Skeletal muscle satellite cell (primary cell): ENCODE measurements at regions not wholly inside any gene's neighbourhood (a gene's known extent, or its start where the extent isn't known, plus 50 kb on each side); places are given as distances from the start of the nearest gene placed in this dataset.
A peak's percentile ranks its signal among the peaks of the same experiment; 100 is the strongest.

Source experiments
- H3K27me3 ChIP-seq: 2 replicates; pipeline ENCODE4 v1.7.0; 2013; ENCODE audit warnings: low read length; ENCODE audit not compliant: control insufficient read depth, insufficient read depth
- H3K36me3 ChIP-seq: 2 replicates; pipeline ENCODE4 v1.7.0; 2013; ENCODE audit warnings: mild to moderate bottlenecking, control low read depth, low read length; ENCODE audit not compliant: insufficient read depth
- H3K4me1 ChIP-seq: 2 replicates; pipeline ENCODE4 v1.7.0; 2013; ENCODE audit warnings: low read length; ENCODE audit not compliant: control insufficient read depth, insufficient read depth
- H3K4me2 ChIP-seq: 2 replicates; pipeline ENCODE4 v1.7.0; 2013; ENCODE audit warnings: mild to moderate bottlenecking, low read length
- H3K4me3 ChIP-seq: 2 replicates; pipeline ENCODE4 v1.7.0; 2013; ENCODE audit warnings: low read length
- H3K9ac ChIP-seq: 2 replicates; pipeline ENCODE4 v1.7.0; 2013; ENCODE audit warnings: mild to moderate bottlenecking, low read depth, low read length, moderate library complexity
- H3K9me3 ChIP-seq: replicated peaks from 2 replicates; pipeline ENCODE4 v1.7.0; 2013; ENCODE audit warnings: mild to moderate bottlenecking, control low read depth, low read length

DNA sequence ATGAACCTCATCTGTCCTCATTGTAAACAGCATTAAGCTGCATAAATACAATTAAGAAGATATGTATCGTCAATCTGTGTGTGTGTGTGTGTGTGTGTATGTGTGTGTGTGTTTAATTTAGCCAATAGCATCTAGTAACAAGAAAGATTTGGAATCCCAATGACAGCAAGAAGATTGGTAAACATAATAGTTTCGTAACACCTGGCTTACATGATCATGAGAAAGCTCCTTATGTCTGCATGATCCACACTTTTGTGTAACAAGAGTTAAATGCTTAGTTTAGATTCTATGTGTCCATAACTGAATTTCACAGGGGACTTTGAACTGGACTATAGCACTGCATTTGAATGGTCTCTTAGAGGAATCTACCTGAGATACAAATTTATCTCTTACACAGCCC lies 191.0 kb upstream of the BET1 start:
- H3K9ac ChIP-seq = no peak overlapping the region
- H3K36me3 ChIP-seq = no peaks in the 10 kb centered on the region
- no peaks in the 10 kb centered on the region for H3K27me3 ChIP-seq
- no peak overlapping the region for H3K4me2 ChIP-seq
- no peak overlapping the region for H3K4me3 ChIP-seq
- no peaks in the 10 kb centered on the region for H3K9me3 ChIP-seq
- H3K4me1 ChIP-seq = peaks cover 15% of the 10 kb centered on the region

DNA sequence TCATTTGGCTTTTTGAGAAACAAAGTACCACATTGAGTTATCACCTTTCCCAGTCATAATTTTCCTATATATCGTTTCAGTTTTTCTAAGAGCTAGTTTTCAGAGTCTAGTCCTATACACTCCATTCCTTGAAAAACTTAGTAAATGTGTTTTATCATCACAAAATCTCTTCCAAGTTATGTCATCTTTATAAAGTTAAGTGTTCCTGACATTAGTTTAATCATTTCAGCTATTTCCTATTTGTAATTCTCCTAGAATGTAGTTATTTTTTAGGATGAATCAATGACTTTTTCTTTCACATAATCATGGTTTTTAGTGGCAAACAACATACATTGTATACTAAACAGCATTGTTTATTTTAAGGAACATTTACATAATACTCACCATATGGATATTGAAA lies 191.7 kb upstream of the BET1 start:
- H3K36me3 ChIP-seq = no peaks in the 10 kb centered on the region
- no peaks in the 10 kb centered on the region for H3K9me3 ChIP-seq
- no peak overlapping the region for H3K4me2 ChIP-seq
- H3K27me3 ChIP-seq = no peaks in the 10 kb centered on the region
- H3K9ac ChIP-seq = no peak overlapping the region
- peaks cover 9% of the 10 kb centered on the region for H3K4me1 ChIP-seq
- no peak overlapping the region for H3K4me3 ChIP-seq

DNA sequence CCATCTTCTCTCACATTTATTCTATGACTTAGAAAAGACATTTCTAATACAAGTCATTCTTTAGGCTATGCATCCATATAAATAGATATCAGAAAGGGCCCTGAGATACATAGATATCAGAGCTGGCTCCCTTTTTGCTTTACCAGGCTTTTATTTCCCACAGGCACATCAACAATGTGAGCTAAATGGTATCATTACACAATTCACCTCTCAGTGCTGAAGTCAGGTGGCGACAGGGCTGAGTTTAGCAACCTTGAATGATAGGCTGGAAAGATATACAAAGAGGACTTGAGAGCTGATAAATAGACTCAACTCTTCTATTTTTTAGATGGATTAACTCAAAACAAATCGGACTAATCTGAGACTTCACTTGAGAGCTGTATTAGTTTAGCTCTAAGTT lies 189.2 kb upstream of the COL1A2 start:
- Histone ChIP-seq H3K27me3 (no peaks in the 10 kb centered on the region), H3K4me1 (no peaks in the 10 kb centered on the region), H3K4me3 (no peak overlapping the region), H3K9ac (no peak overlapping the region), H3K4me2 (no peak overlapping the region), H3K36me3 (no peaks in the 10 kb centered on the region), H3K9me3 (no peaks in the 10 kb centered on the region)

GRCh38 chr7:94206295-94206694 lies 188.4 kb upstream of the COL1A2 start:
- Histone ChIP-seq H3K9ac (no peak overlapping the region), H3K9me3 (no peaks in the 10 kb centered on the region), H3K27me3 (no peaks in the 10 kb centered on the region), H3K36me3 (no peaks in the 10 kb centered on the region), H3K4me3 (no peak overlapping the region), H3K4me1 (no peaks in the 10 kb centered on the region), H3K4me2 (no peak overlapping the region)

DNA sequence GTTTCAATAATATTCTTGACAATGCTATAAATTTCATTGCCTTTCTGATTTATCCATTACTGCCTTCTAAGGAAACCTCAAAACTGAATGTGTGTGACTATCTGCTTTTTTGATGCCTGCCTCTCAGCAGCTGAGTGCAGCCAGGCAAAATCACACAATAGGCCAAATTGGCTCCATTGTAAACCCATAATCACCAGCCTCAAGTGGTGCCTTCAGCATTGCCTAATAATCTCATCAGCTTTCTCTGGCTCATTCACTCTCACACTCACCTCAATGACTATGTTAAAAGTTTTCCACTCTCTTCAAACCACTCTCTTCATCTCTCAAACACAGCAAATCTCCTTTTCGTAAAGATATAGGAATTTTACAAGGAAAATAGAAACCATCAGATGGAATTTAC lies 182.5 kb upstream of the COL1A2 start:
- H3K9me3 ChIP-seq = no peaks in the 10 kb centered on the region
- H3K36me3 ChIP-seq = no peaks in the 10 kb centered on the region
- H3K9ac ChIP-seq = no peak overlapping the region
- no peak overlapping the region for H3K4me2 ChIP-seq
- H3K4me3 ChIP-seq = no peak overlapping the region
- H3K4me1 ChIP-seq = no peaks in the 10 kb centered on the region
- no peaks in the 10 kb centered on the region for H3K27me3 ChIP-seq

- no peaks in the 10 kb centered on the region for H3K4me1 ChIP-seq
- H3K4me3 ChIP-seq = no peak overlapping the region
- H3K9me3 ChIP-seq = no peaks in the 10 kb centered on the region
- H3K9ac ChIP-seq = no peak overlapping the region
- no peaks in the 10 kb centered on the region for H3K36me3 ChIP-seq
- no peaks in the 10 kb centered on the region for H3K27me3 ChIP-seq
- H3K4me2 ChIP-seq = no peak overlapping the region
Measured at GRCh38 chr7:94216944-94217461, 177.7 kb upstream of the COL1A2 start.

DNA sequence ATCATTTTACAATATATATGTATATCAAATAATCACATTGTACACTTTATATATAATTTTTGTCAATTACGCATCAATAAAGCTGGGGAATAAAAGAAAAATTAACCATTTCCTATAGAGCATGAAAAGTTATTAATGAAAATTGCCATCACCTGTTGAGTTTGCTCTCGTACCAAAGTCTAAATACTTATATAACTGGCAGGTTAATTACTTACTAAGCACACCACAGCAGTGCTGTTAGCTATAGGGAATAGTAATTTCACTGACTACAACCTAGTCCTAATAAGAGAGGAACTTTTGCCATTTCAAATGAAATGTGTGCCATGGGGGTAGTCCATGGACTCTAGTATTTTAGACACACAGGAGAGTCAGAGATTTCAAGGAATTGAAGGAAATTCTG lies 176.9 kb upstream of the COL1A2 start:
- H3K4me1 ChIP-seq = no peaks in the 10 kb centered on the region
- H3K36me3 ChIP-seq = no peaks in the 10 kb centered on the region
- no peaks in the 10 kb centered on the region for H3K9me3 ChIP-seq
- no peak overlapping the region for H3K4me3 ChIP-seq
- H3K4me2 ChIP-seq = no peak overlapping the region
- no peak overlapping the region for H3K9ac ChIP-seq
- no peaks in the 10 kb centered on the region for H3K27me3 ChIP-seq

- Histone ChIP-seq H3K9me3 (no peaks in the 10 kb centered on the region), H3K4me2 (no peak overlapping the region), H3K27me3 (no peaks in the 10 kb centered on the region), H3K4me1 (peaks cover 8% of the 10 kb centered on the region), H3K36me3 (no peaks in the 10 kb centered on the region), H3K9ac (no peak overlapping the region), H3K4me3 (no peak overlapping the region)
Measured at GRCh38 chr7:94222516-94222915, 172.2 kb upstream of the COL1A2 start.

- no peaks in the 10 kb centered on the region for H3K36me3 ChIP-seq
- peaks cover 8% of the 10 kb centered on the region for H3K4me1 ChIP-seq
- peak overlapping the region; percentile 60 for H3K4me2 ChIP-seq
- no peaks in the 10 kb centered on the region for H3K9me3 ChIP-seq
- no peaks in the 10 kb centered on the region for H3K27me3 ChIP-seq
- H3K4me3 ChIP-seq = peak overlapping the region; percentile 14
- peak overlapping the region; percentile 27 for H3K9ac ChIP-seq
Measured at GRCh38 chr7:94223375-94224084, 171.2 kb upstream of the COL1A2 start.

DNA sequence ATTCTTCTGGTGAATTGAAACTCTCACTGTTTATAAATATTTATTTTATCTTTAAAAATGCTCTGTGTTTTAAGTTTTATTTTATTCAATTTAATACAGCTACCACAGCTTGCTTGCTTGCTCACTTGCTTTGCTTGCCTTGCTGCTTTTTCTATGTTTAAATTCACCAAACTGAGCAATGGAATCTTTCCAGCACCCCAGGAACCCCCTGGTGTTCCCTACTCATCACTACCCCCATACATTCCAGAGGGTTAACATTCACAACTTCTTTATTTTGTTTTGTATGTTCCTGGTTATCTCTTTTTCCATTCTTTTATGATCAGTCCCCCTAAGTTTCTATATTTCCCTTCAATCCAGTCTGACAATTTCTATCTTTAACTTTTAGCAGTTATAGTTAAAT lies 166.5 kb upstream of the COL1A2 start:
- Histone ChIP-seq H3K9ac (no peak overlapping the region), H3K36me3 (no peaks in the 10 kb centered on the region), H3K4me3 (no peak overlapping the region), H3K4me2 (no peak overlapping the region), H3K4me1 (peaks cover 8% of the 10 kb centered on the region), H3K27me3 (no peaks in the 10 kb centered on the region), H3K9me3 (no peaks in the 10 kb centered on the region)

GRCh38 chr7:94228678-94229077 lies 166.0 kb upstream of the COL1A2 start:
- Histone ChIP-seq H3K4me2 (no peak overlapping the region), H3K4me3 (no peak overlapping the region), H3K9ac (no peak overlapping the region), H3K36me3 (no peaks in the 10 kb centered on the region), H3K9me3 (no peaks in the 10 kb centered on the region), H3K4me1 (peaks cover 5% of the 10 kb centered on the region), H3K27me3 (no peaks in the 10 kb centered on the region)

DNA sequence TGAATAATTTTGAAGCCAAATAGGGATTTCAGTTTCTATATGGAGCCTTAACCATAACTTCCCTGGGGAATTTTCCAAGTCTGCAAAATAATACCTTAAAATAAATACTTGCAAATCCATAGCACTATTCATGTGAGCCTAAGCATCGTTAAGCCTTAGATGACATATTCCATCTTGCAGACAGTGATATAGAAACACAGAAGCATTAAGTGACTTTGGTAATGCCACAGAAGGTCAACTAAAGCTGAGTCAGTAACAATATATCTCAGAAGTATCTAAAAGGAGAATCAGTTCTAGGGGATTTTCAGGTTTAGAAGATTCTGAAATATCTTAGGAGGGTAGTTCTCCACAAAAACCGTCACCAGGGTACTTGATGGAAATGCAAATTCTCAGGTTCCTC lies 163.4 kb upstream of the COL1A2 start:
- Histone ChIP-seq H3K4me3 (no peak overlapping the region), H3K4me2 (no peak overlapping the region), H3K9ac (no peak overlapping the region)

More for the DNA sequence above, 163.4 kb upstream of the COL1A2 start:
- Histone ChIP-seq H3K27me3 (no peaks in the 10 kb centered on the region), H3K36me3 (no peaks in the 10 kb centered on the region), H3K9me3 (no peaks in the 10 kb centered on the region), H3K4me1 (no peaks in the 10 kb centered on the region)
